ENCODE measurements at regions not wholly inside any gene's neighbourhood (a gene's known extent, or its start where the extent isn't known, plus 50 kb on each side); places are given as distances from the start of the nearest gene placed in this dataset.

GRCh38 chr1:199452627-199453026 lies 574.9 kb upstream of the NR5A2 start:
- no peak overlapping the region for H3K27ac Mint-ChIP-seq
- peaks cover 5% of the 10 kb centered on the region for H3K4me1 Mint-ChIP-seq
- H3K36me3 Mint-ChIP-seq (ENCODE audit: low read depth) = no peaks in the 10 kb centered on the region

GRCh38 chr1:199453723-199454122 lies 573.8 kb upstream of the NR5A2 start:
- Mint-ChIP-seq H3K4me1 (peaks cover 4% of the 10 kb centered on the region), H3K4me3 (no peak overlapping the region), H3K9me3 (no peaks in the 10 kb centered on the region)

More at GRCh38 chr1:199452627-199453026, 574.9 kb upstream of the NR5A2 start:
- no peak overlapping the region for H3K4me3 Mint-ChIP-seq
- no peaks in the 10 kb centered on the region for H3K27me3 Mint-ChIP-seq (ENCODE audit: low read depth)
- TF ChIP-seq, protein P1, sequence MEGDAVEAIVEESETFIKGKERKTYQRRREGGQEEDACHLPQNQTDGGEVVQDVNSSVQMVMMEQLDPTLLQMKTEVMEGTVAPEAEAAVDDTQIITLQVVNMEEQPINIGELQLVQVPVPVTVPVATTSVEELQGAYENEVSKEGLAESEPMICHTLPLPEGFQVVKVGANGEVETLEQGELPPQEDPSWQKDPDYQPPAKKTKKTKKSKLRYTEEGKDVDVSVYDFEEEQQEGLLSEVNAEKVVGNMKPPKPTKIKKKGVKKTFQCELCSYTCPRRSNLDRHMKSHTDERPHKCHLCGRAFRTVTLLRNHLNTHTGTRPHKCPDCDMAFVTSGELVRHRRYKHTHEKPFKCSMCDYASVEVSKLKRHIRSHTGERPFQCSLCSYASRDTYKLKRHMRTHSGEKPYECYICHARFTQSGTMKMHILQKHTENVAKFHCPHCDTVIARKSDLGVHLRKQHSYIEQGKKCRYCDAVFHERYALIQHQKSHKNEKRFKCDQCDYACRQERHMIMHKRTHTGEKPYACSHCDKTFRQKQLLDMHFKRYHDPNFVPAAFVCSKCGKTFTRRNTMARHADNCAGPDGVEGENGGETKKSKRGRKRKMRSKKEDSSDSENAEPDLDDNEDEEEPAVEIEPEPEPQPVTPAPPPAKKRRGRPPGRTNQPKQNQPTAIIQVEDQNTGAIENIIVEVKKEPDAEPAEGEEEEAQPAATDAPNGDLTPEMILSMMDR (IDR thresholded peaks at IDR 0.05; ENCODE audit: unreplicated experiment in 3 of 3) = no peak
- peaks cover 2% of the 10 kb centered on the region for H3K9me3 Mint-ChIP-seq

GRCh38 chr1:199460933-199461332 lies 566.6 kb upstream of the NR5A2 start:
- TF ChIP-seq, protein P1 (IDR thresholded peaks at IDR 0.05; ENCODE audit: unreplicated experiment in 3 of 3) = no peak
- Mint-ChIP-seq H3K4me3 (no peak overlapping the region), H3K36me3 (ENCODE audit: low read depth) (peaks cover 4% of the 10 kb centered on the region), H3K4me1 (no peaks in the 10 kb centered on the region), H3K27ac (peak overlapping the region in 1 of 3 experiments; percentile 3), H3K27me3 (ENCODE audit: low read depth) (no peaks in the 10 kb centered on the region), H3K9me3 (peaks cover 12% of the 10 kb centered on the region)

More at GRCh38 chr1:199453723-199454122, 573.8 kb upstream of the NR5A2 start:
- H3K36me3 Mint-ChIP-seq (ENCODE audit: low read depth) = no peaks in the 10 kb centered on the region
- H3K27ac Mint-ChIP-seq = no peak overlapping the region
- TF ChIP-seq, protein P1 (IDR thresholded peaks at IDR 0.05; ENCODE audit: unreplicated experiment in 3 of 3) = no peak
- H3K27me3 Mint-ChIP-seq (ENCODE audit: low read depth) = no peaks in the 10 kb centered on the region

GRCh38 chr1:199463521-199464127 lies 563.9 kb upstream of the NR5A2 start:
- Mint-ChIP-seq H3K27me3 (ENCODE audit: low read depth) (no peaks in the 10 kb centered on the region), H3K4me3 (no peak overlapping the region), H3K27ac (no peak overlapping the region), H3K9me3 (peaks cover 12% of the 10 kb centered on the region), H3K4me1 (no peaks in the 10 kb centered on the region), H3K36me3 (ENCODE audit: low read depth) (peaks cover 4% of the 10 kb centered on the region)
- TF ChIP-seq, protein P1 (IDR thresholded peaks at IDR 0.05; ENCODE audit: unreplicated experiment in 3 of 3) = peak in 1 of 3 experiments; percentile 28

GRCh38 chr1:199466961-199467360 lies 560.5 kb upstream of the NR5A2 start:
- TF ChIP-seq, protein P1 (IDR thresholded peaks at IDR 0.05; ENCODE audit: unreplicated experiment in 3 of 3) = no peak
- no peak overlapping the region for H3K4me3 Mint-ChIP-seq
- H3K27ac Mint-ChIP-seq = no peak overlapping the region
- H3K27me3 Mint-ChIP-seq (ENCODE audit: low read depth) = no peaks in the 10 kb centered on the region
- H3K36me3 Mint-ChIP-seq (ENCODE audit: low read depth) = peaks cover 4% of the 10 kb centered on the region
- no peaks in the 10 kb centered on the region for H3K4me1 Mint-ChIP-seq
- peaks cover 6% of the 10 kb centered on the region for H3K9me3 Mint-ChIP-seq

DNA sequence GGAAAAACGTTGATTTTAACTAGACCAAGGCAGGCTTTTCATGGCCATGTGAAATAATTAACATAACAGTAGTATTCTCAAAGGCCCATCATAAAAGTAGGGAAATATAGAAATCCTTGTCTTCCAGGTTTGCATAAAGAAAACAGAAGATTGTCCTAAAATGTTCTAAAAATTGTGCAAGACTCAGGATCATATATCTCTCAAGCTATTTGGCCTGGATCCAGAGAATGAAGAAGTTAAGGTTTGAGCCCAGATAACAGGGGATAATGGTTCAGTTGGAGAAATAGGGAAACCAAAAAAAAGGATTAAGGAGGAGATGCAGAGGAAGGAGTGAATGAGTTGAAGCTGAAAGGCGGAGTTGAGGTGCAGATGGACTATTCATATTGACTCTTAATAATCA lies 555.5 kb upstream of the NR5A2 start:
- no peaks in the 10 kb centered on the region for H3K9me3 Mint-ChIP-seq
- H3K27ac Mint-ChIP-seq = peak overlapping the region; percentile 9 to 89 (median 60)
- H3K27me3 Mint-ChIP-seq (ENCODE audit: low read depth) = no peaks in the 10 kb centered on the region
- H3K36me3 Mint-ChIP-seq (ENCODE audit: low read depth) = no peaks in the 10 kb centered on the region
- H3K4me1 Mint-ChIP-seq = no peaks in the 10 kb centered on the region
- no peak overlapping the region for H3K4me3 Mint-ChIP-seq
- TF ChIP-seq, protein P1 (IDR thresholded peaks at IDR 0.05; ENCODE audit: unreplicated experiment in 3 of 3) = no peak
